OCI-LY3 (cell line): ENCODE measurements at regions not wholly inside any gene's neighbourhood (a gene's known extent, or its start where the extent isn't known, plus 50 kb on each side); places are given as distances from the start of the nearest gene placed in this dataset.

ENCODE experiments used
- EZH2phosphoT487 ChIP-seq: fragments of 200-600 bp; shearing (Covaris generic); IDR thresholded peaks from 2 replicates; pipeline ENCODE4 v1.6.1; 2018; ENCODE audit warnings: antibody characterized with exemption, mixed run types, low read depth
- TF ChIP-seq, protein P1 (sequence below): fragments of 200-600, 300-600 bp; sonication (generic); IDR thresholded peaks from 2 replicates; pipeline ENCODE4 v1.5.1; 2014; ENCODE audit warnings: antibody characterized with exemption, low read length, low read depth

DNA sequence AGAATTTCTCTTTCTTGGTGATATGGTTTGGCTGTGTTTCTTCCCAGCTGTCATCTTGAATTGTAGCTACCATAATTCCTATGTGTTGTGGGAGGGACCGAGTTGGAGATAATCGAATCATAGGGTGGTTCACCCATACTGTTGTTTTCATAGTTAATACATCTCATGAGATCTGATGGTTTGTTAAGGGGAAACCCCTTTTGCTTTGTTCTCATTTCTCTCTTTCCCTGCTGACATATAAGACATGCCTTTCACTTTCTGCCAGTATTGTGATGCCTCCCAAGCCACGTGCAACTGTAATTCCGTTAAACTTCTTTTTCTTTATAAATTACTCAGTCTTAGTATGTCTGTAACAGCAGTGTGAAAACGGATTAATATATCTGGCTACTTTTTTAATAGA lies 179.0 kb downstream of the VCY1B start:
- TF ChIP-seq, protein P1, sequence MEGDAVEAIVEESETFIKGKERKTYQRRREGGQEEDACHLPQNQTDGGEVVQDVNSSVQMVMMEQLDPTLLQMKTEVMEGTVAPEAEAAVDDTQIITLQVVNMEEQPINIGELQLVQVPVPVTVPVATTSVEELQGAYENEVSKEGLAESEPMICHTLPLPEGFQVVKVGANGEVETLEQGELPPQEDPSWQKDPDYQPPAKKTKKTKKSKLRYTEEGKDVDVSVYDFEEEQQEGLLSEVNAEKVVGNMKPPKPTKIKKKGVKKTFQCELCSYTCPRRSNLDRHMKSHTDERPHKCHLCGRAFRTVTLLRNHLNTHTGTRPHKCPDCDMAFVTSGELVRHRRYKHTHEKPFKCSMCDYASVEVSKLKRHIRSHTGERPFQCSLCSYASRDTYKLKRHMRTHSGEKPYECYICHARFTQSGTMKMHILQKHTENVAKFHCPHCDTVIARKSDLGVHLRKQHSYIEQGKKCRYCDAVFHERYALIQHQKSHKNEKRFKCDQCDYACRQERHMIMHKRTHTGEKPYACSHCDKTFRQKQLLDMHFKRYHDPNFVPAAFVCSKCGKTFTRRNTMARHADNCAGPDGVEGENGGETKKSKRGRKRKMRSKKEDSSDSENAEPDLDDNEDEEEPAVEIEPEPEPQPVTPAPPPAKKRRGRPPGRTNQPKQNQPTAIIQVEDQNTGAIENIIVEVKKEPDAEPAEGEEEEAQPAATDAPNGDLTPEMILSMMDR = no peak
- no peak for TF ChIP-seq EZH2phosphoT487
